Neuronal stem cell (in vitro differentiated cells): ENCODE measurements at regions not wholly inside any gene's neighbourhood (a gene's known extent, or its start where the extent isn't known, plus 50 kb on each side); places are given as distances from the start of the nearest gene placed in this dataset.

Source experiments
- DNase-seq: peaks from one replicate; pipeline ENCODE4 v3.0.0-alpha.2; 2013; ENCODE audit warnings: low spot score
- H2AFZ ChIP-seq: one replicate; pipeline ENCODE4 v1.6.1; 2013; ENCODE audit warnings: mild to moderate bottlenecking, low read length, inconsistent platforms
- H2AK5ac ChIP-seq: 2 replicates; pipeline ENCODE4 v1.6.1; 2013; ENCODE audit warnings: low read depth, mild to moderate bottlenecking, inconsistent platforms, low read length, moderate library complexity, mixed read lengths
- H2BK120ac ChIP-seq: 2 replicates; pipeline ENCODE4 v1.6.1; 2013; ENCODE audit warnings: low read depth, mild to moderate bottlenecking, inconsistent platforms, low read length, moderate library complexity, mixed read lengths
- H2BK12ac ChIP-seq: one replicate; pipeline ENCODE4 v1.6.1; 2013; ENCODE audit warnings: low read length, inconsistent platforms
- H2BK15ac ChIP-seq: 2 replicates; pipeline ENCODE4 v1.6.1; 2013; ENCODE audit warnings: mild to moderate bottlenecking, low read length, inconsistent platforms, mixed read lengths
- H2BK5ac ChIP-seq: one replicate; pipeline ENCODE4 v1.6.1; 2013; ENCODE audit warnings: inconsistent platforms, mild to moderate bottlenecking, low read length, moderate library complexity
- H3K14ac ChIP-seq: one replicate; pipeline ENCODE4 v1.6.1; 2013; ENCODE audit warnings: low read length, inconsistent platforms
- H3K18ac ChIP-seq: 2 replicates; pipeline ENCODE4 v1.6.1; 2013; ENCODE audit warnings: low read length, inconsistent platforms
- H3K23ac ChIP-seq: 2 replicates; pipeline ENCODE4 v1.6.1; 2013; ENCODE audit warnings: low read depth, mild to moderate bottlenecking, mixed read lengths, low read length, inconsistent platforms; ENCODE audit not compliant: poor library complexity
- H3K27ac ChIP-seq: replicated peaks from 3 replicates; pipeline ENCODE4 v1.5.1; 2013; ENCODE audit warnings: low read length, inconsistent platforms
- H3K27me3 ChIP-seq, 3 experiments: 2 replicates each; pipeline ENCODE4 v1.6.1; 2013; ENCODE audit warnings: low read length in 3 of 3, mild to moderate bottlenecking in 2 of 3, inconsistent platforms in 1 of 3, low read depth in 1 of 3, mixed read lengths in 1 of 3, moderate library complexity in 1 of 3; ENCODE audit not compliant: control insufficient read depth in 3 of 3, insufficient read depth in 3 of 3
- H3K36me3 ChIP-seq, 2 donors: replicated peaks in 1 of 2; 2 replicates each; pipeline ENCODE4 v1.6.1; 2013; ENCODE audit warnings: low read length in 2 of 2; ENCODE audit not compliant: control insufficient read depth in 2 of 2, insufficient read depth in 2 of 2
- H3K4ac ChIP-seq: 2 replicates; pipeline ENCODE4 v1.6.1; 2013; ENCODE audit warnings: inconsistent platforms, mild to moderate bottlenecking, low read length, moderate library complexity
- H3K4me1 ChIP-seq, 2 donors: 1 replicate in 1 of 2; 2 replicates in 1 of 2; pipeline ENCODE4 v1.6.1; 2013; ENCODE audit warnings: low read length in 2 of 2, low read depth in 1 of 2; ENCODE audit not compliant: control insufficient read depth in 2 of 2, insufficient read depth in 1 of 2
- H3K4me2 ChIP-seq: one replicate; pipeline ENCODE4 v1.6.1; 2013; ENCODE audit warnings: mild to moderate bottlenecking, low read length, inconsistent platforms; ENCODE audit not compliant: insufficient read depth, poor library complexity, severe bottlenecking
- H3K4me3 ChIP-seq, 2 donors: 2 replicates each; pipeline ENCODE4 v1.5.1; 2013; ENCODE audit warnings: low read length in 2 of 2, mild to moderate bottlenecking in 2 of 2, inconsistent platforms in 1 of 2, moderate library complexity in 1 of 2
- H3K79me1 ChIP-seq: one replicate; pipeline ENCODE4 v1.6.1; 2013; ENCODE audit warnings: low read depth, mild to moderate bottlenecking, inconsistent platforms, low read length, moderate library complexity
- H3K9ac ChIP-seq: one replicate; pipeline ENCODE4 v1.6.1; 2013; ENCODE audit warnings: mild to moderate bottlenecking, low read depth, low read length, inconsistent platforms; ENCODE audit not compliant: poor library complexity
- H3K9me3 ChIP-seq, 2 donors: replicated peaks in 1 of 2; 2 replicates each; pipeline versions ENCODE3 to v1.6.1; 2013; ENCODE audit warnings: low read length in 2 of 2, mild to moderate bottlenecking in 2 of 2, inconsistent platforms in 1 of 2, low read depth in 1 of 2, mixed read lengths in 1 of 2, moderate library complexity in 1 of 2; ENCODE audit not compliant: control insufficient read depth in 2 of 2, insufficient read depth in 1 of 2
- H4K8ac ChIP-seq: one replicate; pipeline ENCODE4 v1.6.1; 2013; ENCODE audit warnings: low read depth, mild to moderate bottlenecking, inconsistent platforms, low read length, moderate library complexity
- H4K91ac ChIP-seq: one replicate; pipeline ENCODE4 v1.6.1; 2013; ENCODE audit warnings: low read length, low read depth, mild to moderate bottlenecking, inconsistent platforms; ENCODE audit not compliant: poor library complexity
- WGBS, 2 donors: extraction: QIAGEN DNeasy Blood & Tissue Kit; methylation state at CpG; one replicate each; pipeline ENCODE4 v1.1.7; 2013; ENCODE audit warnings: missing lambda C conversion rate in 2 of 2, mixed read lengths in 1 of 2; ENCODE audit not compliant: insufficient read length in 2 of 2, insufficient replicate concordance in 1 of 2; ENCODE audit errors: extremely low coverage in 2 of 2; 5-methylcytosine and 5-hydroxymethylcytosine counted together

DNA sequence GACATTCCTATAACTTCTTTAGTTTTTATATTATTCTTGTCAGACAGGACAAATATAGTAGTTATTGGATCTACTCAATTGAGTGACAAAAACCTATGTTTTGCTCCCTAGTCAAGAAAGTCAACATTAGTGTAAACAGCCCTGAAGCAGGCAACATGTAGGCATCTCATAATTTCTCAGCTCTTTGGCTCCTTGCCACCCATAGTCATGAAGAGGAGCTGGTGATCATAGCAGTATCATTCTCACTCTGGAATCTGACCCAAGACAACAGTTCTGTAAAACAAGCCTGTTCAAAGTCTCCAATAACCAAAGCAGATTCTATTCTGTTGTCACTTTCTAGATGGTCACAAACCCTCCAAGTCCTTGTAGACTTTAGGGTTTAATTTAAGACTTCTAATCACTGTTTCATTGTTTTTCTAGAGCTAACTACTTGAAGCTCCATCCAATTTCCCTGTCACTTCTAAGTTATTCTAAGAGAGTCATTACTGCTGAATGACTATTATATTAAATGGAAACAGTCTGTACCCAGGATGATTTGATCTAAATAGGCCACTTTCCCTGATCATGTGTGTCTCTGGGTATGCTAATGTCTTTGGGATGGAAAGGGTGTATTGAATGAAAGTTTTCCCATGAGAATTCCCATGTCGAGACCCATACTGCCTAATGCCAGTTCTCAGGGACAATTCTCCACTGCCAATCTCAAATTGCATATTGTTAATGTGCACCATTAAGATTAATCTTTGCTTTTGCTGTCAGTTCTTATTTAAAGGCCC, 533.3 kb downstream of the ACTL7B start:
- no peaks in the 10 kb centered on the region for H3K36me3 ChIP-seq
- H3K23ac ChIP-seq: no peak overlapping the region
- no peak overlapping the region for H3K9ac ChIP-seq
- H2BK120ac ChIP-seq: no peak overlapping the region
- H3K14ac ChIP-seq: no peak overlapping the region
- H3K18ac ChIP-seq: no peak overlapping the region
- no peaks in the 10 kb centered on the region for H3K9me3 ChIP-seq
- no peak overlapping the region for H4K91ac ChIP-seq
- no peak overlapping the region for H2AK5ac ChIP-seq
- H3K27me3 ChIP-seq: no peaks in the 10 kb centered on the region
- no peaks in the 10 kb centered on the region for H3K4me1 ChIP-seq
- no peak for DNase-seq
- WGBS, 2 donors: no CpG with 5 or more reads among the region's 1 CpG
- H2AFZ ChIP-seq: no peak overlapping the region
- H4K8ac ChIP-seq: no peak overlapping the region
- no peak overlapping the region for H2BK5ac ChIP-seq
- H2BK12ac ChIP-seq: no peak overlapping the region
- no peak overlapping the region for H3K4me3 ChIP-seq
- no peak overlapping the region for H3K4me2 ChIP-seq
- no peaks in the 10 kb centered on the region for H3K79me1 ChIP-seq
- H3K4ac ChIP-seq: no peak overlapping the region
- H3K27ac ChIP-seq: no peak overlapping the region
- H2BK15ac ChIP-seq: no peak overlapping the region

DNA sequence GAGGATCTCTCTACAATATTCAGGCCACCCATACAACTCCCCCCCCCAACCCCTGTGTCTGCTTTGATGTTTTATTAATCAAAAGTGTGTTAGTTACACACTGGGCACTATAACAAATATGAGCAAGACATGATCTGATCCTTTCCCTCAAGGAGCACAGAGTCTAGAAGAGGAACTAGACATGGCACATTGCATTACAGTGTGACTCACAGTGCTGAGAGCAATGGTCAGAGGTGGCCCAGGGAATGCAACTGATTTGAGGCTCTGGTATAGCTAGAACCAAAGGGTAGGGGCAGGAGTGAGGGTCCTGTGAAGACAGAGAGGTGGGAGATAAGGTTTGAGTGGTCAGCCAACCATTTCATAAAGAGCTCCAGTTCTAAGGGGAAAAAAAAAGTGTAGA, 539.2 kb downstream of the ACTL7B start:
- no peak overlapping the region for H2BK120ac ChIP-seq
- no peaks in the 10 kb centered on the region for H3K79me1 ChIP-seq
- H3K27ac ChIP-seq: no peak overlapping the region
- no peak overlapping the region for H2BK12ac ChIP-seq
- peaks cover 0 to 2% of the 10 kb centered on the region in 2 donors for H3K9me3 ChIP-seq
- peaks cover 0 to 2% of the 10 kb centered on the region in 2 donors for H3K4me1 ChIP-seq
- no peak overlapping the region for H2BK15ac ChIP-seq
- no peak overlapping the region for H3K4me3 ChIP-seq
- H3K4ac ChIP-seq: no peak overlapping the region
- H2AK5ac ChIP-seq: no peak overlapping the region
- H2AFZ ChIP-seq: no peak overlapping the region
- no peak overlapping the region for H4K91ac ChIP-seq
- no peaks in the 10 kb centered on the region for H3K36me3 ChIP-seq
- no peak overlapping the region for H3K23ac ChIP-seq
- H4K8ac ChIP-seq: no peak overlapping the region
- no peak overlapping the region for H3K14ac ChIP-seq
- H3K27me3 ChIP-seq: no peaks in the 10 kb centered on the region
- H2BK5ac ChIP-seq: no peak overlapping the region
- H3K18ac ChIP-seq: no peak overlapping the region
- H3K9ac ChIP-seq: no peak overlapping the region
- no peak overlapping the region for H3K4me2 ChIP-seq
- DNase-seq: no peak

- no peak overlapping the region for H3K14ac ChIP-seq
- H4K91ac ChIP-seq: no peak overlapping the region
- H2AK5ac ChIP-seq: no peak overlapping the region
- no peaks in the 10 kb centered on the region for H3K27me3 ChIP-seq
- no peak overlapping the region for H3K23ac ChIP-seq
- no peak overlapping the region for H2BK120ac ChIP-seq
- no peak overlapping the region for H3K18ac ChIP-seq
- no peak overlapping the region for H3K4me2 ChIP-seq
- H4K8ac ChIP-seq: no peak overlapping the region
- H3K4me1 ChIP-seq: peaks cover 0 to 2% of the 10 kb centered on the region in 2 donors
- WGBS, 2 donors: no CpG with 5 or more reads among the region's 4 CpGs
- no peaks in the 10 kb centered on the region for H3K79me1 ChIP-seq
- no peak overlapping the region for H3K4me3 ChIP-seq
- no peak overlapping the region for H3K27ac ChIP-seq
- H2BK12ac ChIP-seq: no peak overlapping the region
- no peak for DNase-seq
- no peak overlapping the region for H2BK15ac ChIP-seq
- H3K4ac ChIP-seq: no peak overlapping the region
- H3K9me3 ChIP-seq: peaks cover 0 to 2% of the 10 kb centered on the region in 2 donors
- H3K9ac ChIP-seq: no peak overlapping the region
- no peak overlapping the region for H2BK5ac ChIP-seq
- no peaks in the 10 kb centered on the region for H3K36me3 ChIP-seq
- H2AFZ ChIP-seq: no peak overlapping the region
These were observed 539.7 kb downstream of the ACTL7B start for GRCh38 chr9:108316066-108316465.

DNA sequence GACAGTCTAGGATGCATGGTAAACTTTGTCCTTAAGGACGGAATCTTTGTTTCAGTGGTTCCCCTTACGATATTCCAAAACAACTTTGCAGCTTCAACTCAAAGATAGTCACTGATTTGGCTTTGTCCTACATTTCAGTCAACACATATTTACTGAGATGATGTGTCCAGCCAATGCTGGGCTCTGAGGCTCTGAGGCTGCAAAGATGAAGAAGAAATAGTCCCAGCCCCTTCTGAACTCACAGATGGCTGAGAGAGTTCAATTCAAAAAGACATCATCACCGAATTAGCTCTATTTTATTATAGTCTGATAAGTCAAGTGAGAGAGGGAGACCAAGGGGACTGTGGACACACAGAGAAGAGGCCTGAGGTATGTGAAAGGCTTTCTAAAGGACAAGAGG, 544.0 kb downstream of the ACTL7B start:
- no peak overlapping the region for H4K8ac ChIP-seq
- no peaks in the 10 kb centered on the region for H3K36me3 ChIP-seq
- H3K4me3 ChIP-seq: no peak overlapping the region
- no peaks in the 10 kb centered on the region for H3K9me3 ChIP-seq
- H2AK5ac ChIP-seq: no peak overlapping the region
- H3K4me2 ChIP-seq: no peak overlapping the region
- H3K4ac ChIP-seq: no peak overlapping the region
- H2AFZ ChIP-seq: no peak overlapping the region
- WGBS, 2 donors: no CpG with 5 or more reads among the region's 3 CpGs
- no peak for DNase-seq
- no peak overlapping the region for H3K14ac ChIP-seq
- no peak overlapping the region for H2BK12ac ChIP-seq
- no peak overlapping the region for H2BK5ac ChIP-seq
- no peak overlapping the region for H3K27ac ChIP-seq
- H2BK15ac ChIP-seq: no peak overlapping the region
- no peaks in the 10 kb centered on the region for H3K27me3 ChIP-seq
- no peak overlapping the region for H4K91ac ChIP-seq
- H3K4me1 ChIP-seq: peaks cover 0 to 2% of the 10 kb centered on the region in 2 donors
- H3K79me1 ChIP-seq: no peaks in the 10 kb centered on the region
- no peak overlapping the region for H3K9ac ChIP-seq
- no peak overlapping the region for H3K23ac ChIP-seq
- no peak overlapping the region for H3K18ac ChIP-seq
- no peak overlapping the region for H2BK120ac ChIP-seq
